Heart left ventricle (tissue), 16 donors: ENCODE measurements at regions not wholly inside any gene's neighbourhood (a gene's known extent, or its start where the extent isn't known, plus 50 kb on each side); places are given as distances from the start of the nearest gene placed in this dataset.

Experiments used
- ATAC-seq, 4 donors: fragments of 200-7000 bp; cut with Tn5 transposase; one replicate each; pipeline ENCODE4 v1.9.1; 2020 to 2022; ENCODE audit warnings: moderate library complexity in 4 of 4, mild to moderate bottlenecking in 3 of 4, moderate number of reproducible peaks in 1 of 4
- DNase-seq, 5 donors: peaks; one replicate each; pipeline ENCODE4 v3.0.0-alpha.2; 2020
- H3K27ac ChIP-seq, 12 donors: fragments of 200-600 bp; sonication (generic) in 4 of 12; one replicate each; pipeline versions ENCODE4 v1.5.0 to v1.8.0; 2016 to 2022; ENCODE audit warnings: mild to moderate bottlenecking in 2 of 12
- H3K27me3 ChIP-seq, 9 donors: fragments of 200-600 bp; sonication (generic) in 2 of 9; one replicate each; pipeline versions ENCODE4 v1.5.1 to v1.8.0; 2016 to 2022; ENCODE audit warnings: mild to moderate bottlenecking in 3 of 9
- H3K36me3 ChIP-seq, 9 donors: fragments of 200-600 bp; sonication (generic) in 2 of 9; one replicate each; pipeline versions ENCODE4 v1.5.0 to v1.8.0; 2018 to 2022; ENCODE audit warnings: mild to moderate bottlenecking in 2 of 9
- H3K4me1 ChIP-seq, 12 donors: fragments of 200-600 bp; sonication (generic) in 4 of 12; one replicate each; pipeline versions ENCODE4 v1.5.0 to v1.8.0; 2016 to 2022; ENCODE audit warnings: mild to moderate bottlenecking in 3 of 12
- H3K4me3 ChIP-seq, 12 donors: fragments of 200-600 bp; sonication (generic) in 4 of 12; one replicate each; pipeline versions ENCODE4 v1.5.0 to v1.8.0; 2017 to 2022; ENCODE audit warnings: mild to moderate bottlenecking in 9 of 12, moderate library complexity in 4 of 12
- H3K9me3 ChIP-seq, 12 donors: fragments of 200-600 bp; sonication (generic) in 4 of 12; one replicate each; pipeline versions ENCODE4 v1.5.0 to v1.8.0; 2016 to 2022; ENCODE audit warnings: mild to moderate bottlenecking in 1 of 12
- POLR2A ChIP-seq, 2 donors: fragments of 450-650 bp; IDR thresholded peaks; one replicate each; pipeline ENCODE4 v1.6.1; 2017; ENCODE audit warnings: antibody characterized with exemption in 2 of 2, mild to moderate bottlenecking in 2 of 2, moderate library complexity in 2 of 2
- WGBS, 4 donors: extraction: QIAGEN DNeasy Blood & Tissue Kit in 2 of 4; methylation state at CpG; one replicate each; pipeline versions ENCODE4 v1.1.5 to v1.1.7; 2013 to 2018; 5-methylcytosine and 5-hydroxymethylcytosine counted together
- intact Hi-C, 10 donors: fragments of 100-400 bp; cut with DNase I; formaldehyde crosslinking; loops; one replicate each; pipeline versions ENCODE4 v1.11.1 to v1.14.2; 2022
- TF ChIP-seq, protein P1 (sequence below), 12 donors: fragments of 200-600 bp; sonication (generic) in 4 of 12; IDR thresholded peaks; one replicate each; pipeline versions ENCODE4 v1.5.0 to v1.8.0; 2018 to 2022; ENCODE audit warnings: antibody characterized with exemption in 12 of 12, mild to moderate bottlenecking in 5 of 12
- donor health status: ischemic (EF 13 %, LVEDD 7.1; RV severe dilation, severe dysfunction).
- donor health status: healthy with polysubstance abuse.
- donor health status: DM: no; HTN: yes; CAD: no.
- donor health status: DM: no; HTN: no; CAD: no.
- donor health status: ischemic (EF 25% LVEDD 6.9; RV normal size, moderate dysfunction).
- donor health status: ischemic (EF 25% LVEDD 5.7; RV mildly dilated, moderate dysfunction).
- donor health status: healthy.
- donor health status: DM: yes; HTN: yes; CAD: no.
- donor health status: ischemic (EF 35%, LVEDD 5.7; RV mildly dilated, moderate dysfunction).
- donor health status: nonischemic (EF 11% LVEDD 7.7; RV severe dilation, severe dysfunction).
- donor health status: DM: yes; HTN: yes; CAD: no.
- donor health status: PGD.
- donor health status: ischemic (EF 29% LVEDD 5.4; RV normal size, mild dysfunction).
- donor health status: nonischemic (EF 23%, LVEDD 6.1; RV moderate dilation, normal function).

GRCh38 chr7:25454020-25454419, 225.7 kb upstream of the NPVF start:
- Histone ChIP-seq H3K27ac (peak overlapping the region in 4 of 12 donors; percentile 4 to 65 (median 23)), H3K4me3 (no peak overlapping the region), H3K27me3 (peaks cover 0 to 4% (median 0%) of the 10 kb centered on the region in 9 donors), H3K9me3 (no peaks in the 10 kb centered on the region), H3K4me1 (peaks cover 0 to 35% (median 11%) of the 10 kb centered on the region in 12 donors), H3K36me3 (no peaks in the 10 kb centered on the region)
- intact Hi-C loops = loop anchor here in 1 of 10 donors (10.0 kb wide), 1 partner anchor 61 kb away; no protein-coding TSS in a partner anchor
- no peak for DNase-seq
- TF ChIP-seq POLR2A (IDR thresholded peaks at IDR 0.05) = no peak
- TF ChIP-seq, protein P1, sequence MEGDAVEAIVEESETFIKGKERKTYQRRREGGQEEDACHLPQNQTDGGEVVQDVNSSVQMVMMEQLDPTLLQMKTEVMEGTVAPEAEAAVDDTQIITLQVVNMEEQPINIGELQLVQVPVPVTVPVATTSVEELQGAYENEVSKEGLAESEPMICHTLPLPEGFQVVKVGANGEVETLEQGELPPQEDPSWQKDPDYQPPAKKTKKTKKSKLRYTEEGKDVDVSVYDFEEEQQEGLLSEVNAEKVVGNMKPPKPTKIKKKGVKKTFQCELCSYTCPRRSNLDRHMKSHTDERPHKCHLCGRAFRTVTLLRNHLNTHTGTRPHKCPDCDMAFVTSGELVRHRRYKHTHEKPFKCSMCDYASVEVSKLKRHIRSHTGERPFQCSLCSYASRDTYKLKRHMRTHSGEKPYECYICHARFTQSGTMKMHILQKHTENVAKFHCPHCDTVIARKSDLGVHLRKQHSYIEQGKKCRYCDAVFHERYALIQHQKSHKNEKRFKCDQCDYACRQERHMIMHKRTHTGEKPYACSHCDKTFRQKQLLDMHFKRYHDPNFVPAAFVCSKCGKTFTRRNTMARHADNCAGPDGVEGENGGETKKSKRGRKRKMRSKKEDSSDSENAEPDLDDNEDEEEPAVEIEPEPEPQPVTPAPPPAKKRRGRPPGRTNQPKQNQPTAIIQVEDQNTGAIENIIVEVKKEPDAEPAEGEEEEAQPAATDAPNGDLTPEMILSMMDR (IDR thresholded peaks at IDR 0.05) = no peak
- ATAC-seq = no peak
- 67 to 76% (median 68%) methylated on average over 4 of the region's 4 CpGs for WGBS, 4 donors

DNA sequence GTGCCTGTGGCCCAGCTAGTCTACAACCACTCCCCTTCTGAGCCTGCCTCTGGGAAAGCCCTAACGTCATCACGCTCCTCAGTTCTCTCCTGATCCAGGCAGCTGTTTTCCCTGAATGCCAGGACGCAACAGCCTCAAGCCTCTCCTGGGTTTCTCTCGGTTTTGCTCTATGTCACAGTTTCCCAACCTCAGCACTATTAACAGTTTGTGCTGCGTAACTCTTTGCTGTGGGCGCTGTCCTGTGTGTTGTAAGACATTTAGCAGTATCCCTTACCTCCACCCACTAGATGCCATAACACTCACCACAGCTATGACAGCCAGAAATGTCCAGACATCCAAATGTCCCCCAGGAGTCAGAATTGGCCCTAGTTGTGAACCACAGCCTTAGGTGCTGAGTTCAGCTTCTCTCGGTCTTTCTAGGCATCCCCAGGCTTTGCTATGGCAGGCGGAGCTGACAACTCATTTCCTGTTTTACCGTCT, 226.3 kb upstream of the NPVF start:
- DNase-seq (peak in 4 of 5 donors; percentile 39 to 60 (median 48)), ATAC-seq (peak; percentile 75 to 85 (median 80))
- Histone ChIP-seq H3K36me3 (no peaks in the 10 kb centered on the region), H3K4me3 (peak overlapping the region in 1 of 12 donors; percentile 18), H3K9me3 (no peaks in the 10 kb centered on the region), H3K27ac (peak overlapping the region in 6 of 12 donors; percentile 9 to 65 (median 23)), H3K4me1 (peaks cover 0 to 35% (median 11%) of the 10 kb centered on the region in 12 donors), H3K27me3 (peaks cover 0 to 4% (median 0%) of the 10 kb centered on the region in 9 donors)
- 46 to 56% (median 50%) methylated on average over 9 of the region's 9 CpGs for WGBS, 4 donors
- intact Hi-C loops = loop anchor here in 1 of 10 donors (10.0 kb wide), 1 partner anchor 60 kb away; no protein-coding TSS in a partner anchor
- no peak for TF ChIP-seq POLR2A (IDR thresholded peaks at IDR 0.05)
- TF ChIP-seq, protein P1 (IDR thresholded peaks at IDR 0.05) = no peak

DNA sequence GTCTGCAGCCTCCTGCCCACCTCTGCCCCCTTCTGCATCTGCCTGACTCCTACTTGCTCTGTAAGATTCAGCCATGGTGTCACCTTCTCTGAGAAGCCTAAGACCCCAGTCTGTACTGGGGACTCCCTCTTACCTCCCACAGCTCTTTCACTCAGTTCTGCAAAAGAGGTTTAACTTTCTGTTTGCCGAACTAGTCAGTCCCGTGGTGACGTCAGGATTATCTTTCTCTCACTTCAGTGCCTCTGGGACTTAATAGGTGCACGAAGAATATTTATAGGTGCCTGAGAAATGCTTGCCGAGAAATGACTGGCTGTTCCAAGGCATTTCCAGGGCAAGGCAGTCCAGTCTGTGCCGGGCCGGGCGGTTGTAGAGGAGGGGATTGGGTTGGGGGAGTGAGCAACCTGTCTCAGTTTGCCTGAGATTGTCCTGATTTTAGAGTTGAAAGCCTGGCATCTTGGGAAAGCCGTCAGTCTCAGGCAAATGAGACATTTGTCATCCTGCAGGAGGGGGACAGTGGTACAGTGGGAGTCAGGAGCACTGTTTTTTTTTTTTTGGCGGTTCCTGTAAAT, 227.5 kb upstream of the NPVF start:
- no peaks in the 10 kb centered on the region for H3K36me3 ChIP-seq
- H3K9me3 ChIP-seq = no peaks in the 10 kb centered on the region
- H3K4me3 ChIP-seq = no peak overlapping the region
- intact Hi-C loops = loop anchor here in 2 of 10 donors (2.0 to 10.0 kb wide), 2 partner anchors 39 to 59 kb away; no protein-coding TSS in a partner anchor
- TF ChIP-seq, protein P1 (IDR thresholded peaks at IDR 0.05) = no peak
- TF ChIP-seq POLR2A (IDR thresholded peaks at IDR 0.05) = no peak
- WGBS, 4 donors = 71 to 77% (median 74%) methylated on average over 10 of the region's 10 CpGs
- H3K4me1 ChIP-seq = peaks cover 0 to 39% (median 11%) of the 10 kb centered on the region in 12 donors
- ATAC-seq (no peak), DNase-seq (no peak)
- peak overlapping the region in 6 of 12 donors; percentile 5 to 65 (median 29) for H3K27ac ChIP-seq
- H3K27me3 ChIP-seq = peaks cover 0 to 4% (median 0%) of the 10 kb centered on the region in 9 donors

GRCh38 chr7:25456467-25457171, 228.3 kb upstream of the NPVF start:
- peaks cover 0 to 42% (median 11%) of the 10 kb centered on the region in 12 donors for H3K4me1 ChIP-seq
- no peaks in the 10 kb centered on the region for H3K36me3 ChIP-seq
- WGBS, 4 donors = 40 to 53% (median 48%) methylated on average over 8 of the region's 8 CpGs
- peaks cover 0 to 4% (median 0%) of the 10 kb centered on the region in 9 donors for H3K27me3 ChIP-seq
- no peaks in the 10 kb centered on the region for H3K9me3 ChIP-seq
- H3K27ac ChIP-seq = peak overlapping the region in 11 of 12 donors; percentile 6 to 75 (median 31)
- peak; percentile 45 to 62 (median 61) for ATAC-seq
- DNase-seq = peak in 3 of 5 donors; percentile 17 to 37 (median 25)
- intact Hi-C loops = loop anchor here in 2 of 10 donors (2.0 to 10.0 kb wide), 2 partner anchors 38 to 58 kb away; no protein-coding TSS in a partner anchor
- no peak overlapping the region for H3K4me3 ChIP-seq
- no peak for TF ChIP-seq POLR2A (IDR thresholded peaks at IDR 0.05)
- TF ChIP-seq, protein P1 (IDR thresholded peaks at IDR 0.05) = no peak
